ENCODE measurements at regions not wholly inside any gene's neighbourhood (a gene's known extent, or its start where the extent isn't known, plus 50 kb on each side); places are given as distances from the start of the nearest gene placed in this dataset.

DNA sequence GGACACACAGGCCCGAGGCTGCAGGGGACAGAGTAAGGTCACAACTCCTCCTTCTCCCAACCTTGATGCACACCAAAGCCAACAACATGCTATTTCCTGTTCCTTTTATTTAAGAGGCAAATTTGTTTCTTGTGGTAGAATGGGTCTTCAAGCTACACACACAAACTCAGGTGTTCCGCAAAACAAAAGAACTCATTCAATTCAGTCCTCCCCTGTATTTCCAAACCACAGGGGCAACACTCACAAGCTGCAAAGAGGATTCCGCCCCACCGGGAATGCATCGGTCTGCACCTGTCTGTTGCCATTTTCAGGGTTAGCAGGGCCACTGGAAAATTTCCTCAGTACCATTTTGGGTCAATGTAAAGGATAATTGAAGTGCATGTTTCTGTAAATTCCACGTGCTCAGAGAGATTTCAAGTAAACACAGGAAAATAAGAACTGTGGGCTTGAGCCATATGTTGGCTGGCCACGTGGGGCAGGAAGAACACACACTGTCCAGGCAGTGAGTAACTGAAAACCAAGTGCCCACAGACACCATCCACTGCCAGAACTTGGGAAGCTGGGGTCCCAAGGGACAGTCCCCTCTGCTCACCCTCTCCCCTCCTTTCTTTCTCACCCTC lies 145.2 kb upstream of the ERG start:
- TF ChIP-seq SPI1 (IDR thresholded peaks at IDR 0.05; ENCODE audit: borderline replicate concordance, low read depth) (no peak), GABPA (IDR thresholded peaks at IDR 0.05; ENCODE audit: low read depth) (no peak)
- TF ChIP-seq, protein P1, sequence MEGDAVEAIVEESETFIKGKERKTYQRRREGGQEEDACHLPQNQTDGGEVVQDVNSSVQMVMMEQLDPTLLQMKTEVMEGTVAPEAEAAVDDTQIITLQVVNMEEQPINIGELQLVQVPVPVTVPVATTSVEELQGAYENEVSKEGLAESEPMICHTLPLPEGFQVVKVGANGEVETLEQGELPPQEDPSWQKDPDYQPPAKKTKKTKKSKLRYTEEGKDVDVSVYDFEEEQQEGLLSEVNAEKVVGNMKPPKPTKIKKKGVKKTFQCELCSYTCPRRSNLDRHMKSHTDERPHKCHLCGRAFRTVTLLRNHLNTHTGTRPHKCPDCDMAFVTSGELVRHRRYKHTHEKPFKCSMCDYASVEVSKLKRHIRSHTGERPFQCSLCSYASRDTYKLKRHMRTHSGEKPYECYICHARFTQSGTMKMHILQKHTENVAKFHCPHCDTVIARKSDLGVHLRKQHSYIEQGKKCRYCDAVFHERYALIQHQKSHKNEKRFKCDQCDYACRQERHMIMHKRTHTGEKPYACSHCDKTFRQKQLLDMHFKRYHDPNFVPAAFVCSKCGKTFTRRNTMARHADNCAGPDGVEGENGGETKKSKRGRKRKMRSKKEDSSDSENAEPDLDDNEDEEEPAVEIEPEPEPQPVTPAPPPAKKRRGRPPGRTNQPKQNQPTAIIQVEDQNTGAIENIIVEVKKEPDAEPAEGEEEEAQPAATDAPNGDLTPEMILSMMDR (IDR thresholded peaks at IDR 0.05; ENCODE audit: insufficient read depth, low read length), result no peak
- no peak for DNase-seq (ENCODE audit: low read depth in 1 of 2, low spot score in 1 of 2)
- no peak overlapping the region for H3K4me3 ChIP-seq (replicated peaks; ENCODE audit: insufficient read depth, low read length)
- H3K27me3 ChIP-seq (ENCODE audit: insufficient read depth, poor library complexity, severe bottlenecking), result peaks cover 7% of the 10 kb centered on the region
- H3K27ac ChIP-seq (replicated peaks), result no peak overlapping the region

DNA sequence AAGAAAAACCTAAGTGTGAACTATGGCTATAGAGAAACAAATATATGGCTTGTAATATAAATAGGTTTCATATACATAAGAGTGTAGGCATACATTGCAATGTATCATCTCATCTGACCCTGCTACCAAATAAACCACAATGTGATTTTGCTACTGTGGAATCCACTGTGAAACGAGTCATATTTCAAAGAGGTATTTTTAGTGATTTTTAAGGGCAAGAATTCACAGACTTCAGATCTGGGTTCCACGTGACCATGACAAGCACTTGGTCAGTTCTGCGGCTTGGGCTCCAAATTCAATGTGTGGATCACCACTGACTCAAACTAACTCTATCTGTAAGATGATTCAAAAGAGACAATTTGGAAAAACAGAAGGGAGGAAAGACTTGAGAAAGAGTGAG lies 147.0 kb upstream of the ERG start:
- H3K27me3 ChIP-seq (ENCODE audit: insufficient read depth, poor library complexity, severe bottlenecking), result peaks cover 7% of the 10 kb centered on the region
- TF ChIP-seq GABPA (IDR thresholded peaks at IDR 0.05; ENCODE audit: low read depth) (no peak), POLR2AphosphoS5 (IDR thresholded peaks at IDR 0.05; ENCODE audit: low read depth) (no peak), SPI1 (IDR thresholded peaks at IDR 0.05; ENCODE audit: borderline replicate concordance, low read depth) (no peak)
- DNase-seq (ENCODE audit: low read depth in 1 of 2, low spot score in 1 of 2), result no peak

DNA sequence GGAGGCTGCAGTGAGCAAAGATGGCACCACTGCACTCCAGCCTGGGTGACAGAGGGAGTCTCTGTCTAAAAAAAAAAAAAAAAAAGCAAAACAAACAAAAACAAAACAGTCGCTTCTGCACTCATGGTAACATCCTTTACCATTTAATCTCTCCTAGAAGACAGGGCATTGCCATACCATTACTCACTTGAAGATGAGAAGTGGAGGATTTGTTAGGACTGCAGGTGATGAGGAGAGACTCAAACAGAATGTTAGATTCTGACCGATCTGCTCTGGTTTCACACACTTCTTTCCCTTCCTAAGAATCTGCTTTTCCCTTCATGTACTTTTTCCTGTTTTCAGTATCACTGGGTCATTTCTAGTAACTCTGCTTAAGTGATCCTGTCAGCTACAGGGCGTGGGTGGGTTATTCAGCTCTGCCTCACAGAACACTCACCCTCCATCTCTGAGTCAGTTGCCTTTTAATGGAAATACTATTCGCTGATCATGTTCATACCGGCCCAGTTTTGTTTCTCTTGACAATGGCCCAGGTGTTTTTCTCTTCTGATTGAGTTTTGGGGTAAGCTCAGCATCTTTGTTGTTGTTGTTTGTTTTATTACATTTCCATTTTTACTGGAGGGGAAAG lies 148.0 kb upstream of the ERG start:
- no peak for DNase-seq (ENCODE audit: low read depth in 1 of 2, low spot score in 1 of 2)
- Histone ChIP-seq H3K4me3 (replicated peaks; ENCODE audit: insufficient read depth, low read length) (no peak overlapping the region), H3K27me3 (ENCODE audit: insufficient read depth, poor library complexity, severe bottlenecking) (peaks cover 7% of the 10 kb centered on the region), H3K27ac (replicated peaks) (no peak overlapping the region)
- no peak for TF ChIP-seq GABPA (IDR thresholded peaks at IDR 0.05; ENCODE audit: low read depth)
- TF ChIP-seq, protein P2, sequence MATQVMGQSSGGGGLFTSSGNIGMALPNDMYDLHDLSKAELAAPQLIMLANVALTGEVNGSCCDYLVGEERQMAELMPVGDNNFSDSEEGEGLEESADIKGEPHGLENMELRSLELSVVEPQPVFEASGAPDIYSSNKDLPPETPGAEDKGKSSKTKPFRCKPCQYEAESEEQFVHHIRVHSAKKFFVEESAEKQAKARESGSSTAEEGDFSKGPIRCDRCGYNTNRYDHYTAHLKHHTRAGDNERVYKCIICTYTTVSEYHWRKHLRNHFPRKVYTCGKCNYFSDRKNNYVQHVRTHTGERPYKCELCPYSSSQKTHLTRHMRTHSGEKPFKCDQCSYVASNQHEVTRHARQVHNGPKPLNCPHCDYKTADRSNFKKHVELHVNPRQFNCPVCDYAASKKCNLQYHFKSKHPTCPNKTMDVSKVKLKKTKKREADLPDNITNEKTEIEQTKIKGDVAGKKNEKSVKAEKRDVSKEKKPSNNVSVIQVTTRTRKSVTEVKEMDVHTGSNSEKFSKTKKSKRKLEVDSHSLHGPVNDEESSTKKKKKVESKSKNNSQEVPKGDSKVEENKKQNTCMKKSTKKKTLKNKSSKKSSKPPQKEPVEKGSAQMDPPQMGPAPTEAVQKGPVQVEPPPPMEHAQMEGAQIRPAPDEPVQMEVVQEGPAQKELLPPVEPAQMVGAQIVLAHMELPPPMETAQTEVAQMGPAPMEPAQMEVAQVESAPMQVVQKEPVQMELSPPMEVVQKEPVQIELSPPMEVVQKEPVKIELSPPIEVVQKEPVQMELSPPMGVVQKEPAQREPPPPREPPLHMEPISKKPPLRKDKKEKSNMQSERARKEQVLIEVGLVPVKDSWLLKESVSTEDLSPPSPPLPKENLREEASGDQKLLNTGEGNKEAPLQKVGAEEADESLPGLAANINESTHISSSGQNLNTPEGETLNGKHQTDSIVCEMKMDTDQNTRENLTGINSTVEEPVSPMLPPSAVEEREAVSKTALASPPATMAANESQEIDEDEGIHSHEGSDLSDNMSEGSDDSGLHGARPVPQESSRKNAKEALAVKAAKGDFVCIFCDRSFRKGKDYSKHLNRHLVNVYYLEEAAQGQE (IDR thresholded peaks at IDR 0.05; ENCODE audit: insufficient replicate concordance, low read depth), result no peak
- TF ChIP-seq, protein P1 (IDR thresholded peaks at IDR 0.05; ENCODE audit: insufficient read depth, low read length), result no peak
- TF ChIP-seq SPI1 (IDR thresholded peaks at IDR 0.05; ENCODE audit: borderline replicate concordance, low read depth), result no peak
- no peak for TF ChIP-seq POLR2AphosphoS5 (IDR thresholded peaks at IDR 0.05; ENCODE audit: low read depth)

More for the DNA sequence above, 147.0 kb upstream of the ERG start:
- Histone ChIP-seq H3K4me3 (replicated peaks; ENCODE audit: insufficient read depth, low read length) (no peak overlapping the region), H3K27ac (replicated peaks) (no peak overlapping the region)

DNA sequence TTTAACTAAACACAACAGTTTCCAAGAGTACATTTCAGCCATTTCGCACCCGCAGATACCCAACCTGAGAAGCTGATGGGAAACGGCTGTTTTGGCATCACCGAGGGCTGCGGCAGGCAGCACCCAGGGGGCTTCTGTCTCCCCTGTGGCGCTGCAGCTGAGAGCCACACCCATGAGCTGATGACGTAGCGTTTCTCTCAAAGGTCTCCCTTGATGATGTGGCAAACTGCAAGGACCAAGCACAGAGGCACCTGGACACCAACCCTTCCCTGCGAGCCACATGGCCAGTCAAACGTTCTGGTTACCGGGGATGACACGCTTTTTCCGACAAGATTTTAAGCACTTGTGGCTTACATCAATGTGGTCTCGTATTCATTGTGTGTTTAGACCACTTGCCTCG lies 150.8 kb upstream of the ERG start:
- H3K27me3 ChIP-seq (ENCODE audit: insufficient read depth, poor library complexity, severe bottlenecking), result peaks cover 7% of the 10 kb centered on the region

DNA sequence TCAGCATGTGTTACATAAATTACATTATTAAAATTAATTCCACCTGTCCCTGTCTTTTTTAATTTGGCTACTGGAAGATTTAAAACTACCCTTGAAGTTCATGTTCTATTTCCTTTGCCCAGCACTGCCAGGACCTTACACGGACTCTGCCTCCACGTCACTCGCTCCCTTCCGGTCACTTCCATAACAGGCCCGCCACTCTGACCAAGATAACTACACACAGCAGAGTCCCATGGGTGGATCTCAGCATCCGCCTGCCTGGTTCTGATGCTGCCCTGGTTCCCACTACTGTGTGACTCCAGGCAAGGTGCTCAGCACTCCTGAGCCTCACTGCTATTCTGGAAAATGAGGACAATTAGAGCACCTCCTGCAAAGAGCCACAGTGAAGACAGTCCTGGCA lies 153.3 kb upstream of the ERG start:
- no peak for DNase-seq (ENCODE audit: low read depth in 1 of 2, low spot score in 1 of 2)
- no peak for TF ChIP-seq POLR2AphosphoS5 (IDR thresholded peaks at IDR 0.05; ENCODE audit: low read depth)
- TF ChIP-seq, protein P2 (IDR thresholded peaks at IDR 0.05; ENCODE audit: insufficient replicate concordance, low read depth), result no peak
- Histone ChIP-seq H3K27ac (replicated peaks) (no peak overlapping the region), H3K27me3 (ENCODE audit: insufficient read depth, poor library complexity, severe bottlenecking) (peaks cover 7% of the 10 kb centered on the region), H3K4me3 (replicated peaks; ENCODE audit: insufficient read depth, low read length) (no peak overlapping the region)

More for the DNA sequence above, 150.8 kb upstream of the ERG start:
- Histone ChIP-seq H3K4me3 (replicated peaks; ENCODE audit: insufficient read depth, low read length) (no peak overlapping the region), H3K27ac (replicated peaks) (no peak overlapping the region)
- no peak for DNase-seq (ENCODE audit: low read depth in 1 of 2, low spot score in 1 of 2)
- TF ChIP-seq POLR2AphosphoS5 (IDR thresholded peaks at IDR 0.05; ENCODE audit: low read depth), result no peak
